Epithelial cell of esophagus (primary cell): ENCODE measurements at regions not wholly inside any gene's neighbourhood (a gene's known extent, or its start where the extent isn't known, plus 50 kb on each side); places are given as distances from the start of the nearest gene placed in this dataset.
"Not testable (repeated sequence)": the region's sequence is repeated elsewhere in the genome, so short reads cannot be mapped to it uniquely, and the experiment has no call there.

ENCODE experiments used
- DNase-seq: peaks from one replicate; pipeline ENCODE4 v3.0.0; 2010; ENCODE audit warnings: low read depth
- H3K4me3 ChIP-seq: 2 replicates; pipeline ENCODE4 v1.5.1; 2011; ENCODE audit warnings: mild to moderate bottlenecking, low read length, control low read depth
- TF ChIP-seq, protein P1 (sequence below): IDR thresholded peaks from 2 replicates; pipeline ENCODE4 v1.5.1; 2011; ENCODE audit warnings: low read depth, mild to moderate bottlenecking, low read length, control low read depth, inconsistent platforms; ENCODE audit not compliant: insufficient read depth; ENCODE audit errors: missing control alignments

DNA sequence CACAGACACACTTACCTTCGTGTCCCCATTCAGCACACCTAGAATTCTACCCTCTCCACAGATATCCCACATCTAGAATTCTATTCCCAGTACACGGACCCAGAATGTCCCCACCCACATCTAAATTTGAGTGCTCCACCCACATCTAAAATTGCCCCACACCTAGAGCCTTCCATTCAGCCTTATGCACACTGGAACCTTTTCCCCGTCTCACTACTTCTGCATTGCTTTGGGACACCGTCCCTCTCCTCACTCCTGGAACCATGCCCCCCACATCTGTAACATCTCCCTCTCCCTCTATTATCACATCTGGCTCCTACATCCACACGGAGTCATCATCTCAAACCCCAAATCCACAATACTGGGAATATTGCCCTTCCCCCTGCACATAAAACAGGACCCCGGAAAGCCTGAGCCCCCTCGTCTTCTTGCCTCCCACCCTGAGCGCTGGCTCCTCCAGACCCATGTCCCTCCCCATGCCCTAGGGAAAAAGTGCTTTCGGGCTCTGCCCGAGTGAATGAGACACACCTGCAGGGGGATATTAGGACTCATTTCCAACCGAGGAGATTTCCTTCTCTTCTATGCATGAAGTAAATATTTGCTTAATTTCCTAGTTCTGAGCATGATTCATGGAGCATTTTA lies 125.8 kb upstream of the UNC5B start:
- H3K4me3 ChIP-seq, result no peak overlapping the region
- TF ChIP-seq, protein P1, sequence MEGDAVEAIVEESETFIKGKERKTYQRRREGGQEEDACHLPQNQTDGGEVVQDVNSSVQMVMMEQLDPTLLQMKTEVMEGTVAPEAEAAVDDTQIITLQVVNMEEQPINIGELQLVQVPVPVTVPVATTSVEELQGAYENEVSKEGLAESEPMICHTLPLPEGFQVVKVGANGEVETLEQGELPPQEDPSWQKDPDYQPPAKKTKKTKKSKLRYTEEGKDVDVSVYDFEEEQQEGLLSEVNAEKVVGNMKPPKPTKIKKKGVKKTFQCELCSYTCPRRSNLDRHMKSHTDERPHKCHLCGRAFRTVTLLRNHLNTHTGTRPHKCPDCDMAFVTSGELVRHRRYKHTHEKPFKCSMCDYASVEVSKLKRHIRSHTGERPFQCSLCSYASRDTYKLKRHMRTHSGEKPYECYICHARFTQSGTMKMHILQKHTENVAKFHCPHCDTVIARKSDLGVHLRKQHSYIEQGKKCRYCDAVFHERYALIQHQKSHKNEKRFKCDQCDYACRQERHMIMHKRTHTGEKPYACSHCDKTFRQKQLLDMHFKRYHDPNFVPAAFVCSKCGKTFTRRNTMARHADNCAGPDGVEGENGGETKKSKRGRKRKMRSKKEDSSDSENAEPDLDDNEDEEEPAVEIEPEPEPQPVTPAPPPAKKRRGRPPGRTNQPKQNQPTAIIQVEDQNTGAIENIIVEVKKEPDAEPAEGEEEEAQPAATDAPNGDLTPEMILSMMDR, result no peak
- DNase-seq, result no peak

- no peak overlapping the region for H3K4me3 ChIP-seq
- TF ChIP-seq, protein P1, result no peak
- DNase-seq, result no peak
These were observed 124.7 kb upstream of the UNC5B start for GRCh38 chr10:71087622-71088021.

DNA sequence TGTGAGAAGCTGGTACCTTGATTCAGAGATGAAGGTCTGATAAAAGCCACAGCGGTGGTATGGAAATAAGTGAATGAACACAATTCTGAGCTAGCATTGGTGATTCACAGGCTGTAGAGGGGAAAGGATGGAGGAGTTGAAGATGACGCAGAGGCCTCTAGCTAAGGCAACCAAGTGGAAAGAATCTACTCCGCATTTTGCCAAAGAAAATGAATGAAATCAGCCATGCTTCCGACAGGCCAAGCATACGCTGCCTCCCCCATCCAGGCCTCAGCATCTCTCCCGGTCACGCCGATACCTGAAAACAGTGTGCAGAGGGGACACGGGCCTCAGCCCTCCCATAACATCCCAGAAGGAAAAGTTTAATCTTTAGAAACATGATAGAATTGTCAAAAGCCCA lies 124.3 kb upstream of the UNC5B start:
- H3K4me3 ChIP-seq, result no peak overlapping the region
- no peak for DNase-seq
- TF ChIP-seq, protein P1, result no peak

DNA sequence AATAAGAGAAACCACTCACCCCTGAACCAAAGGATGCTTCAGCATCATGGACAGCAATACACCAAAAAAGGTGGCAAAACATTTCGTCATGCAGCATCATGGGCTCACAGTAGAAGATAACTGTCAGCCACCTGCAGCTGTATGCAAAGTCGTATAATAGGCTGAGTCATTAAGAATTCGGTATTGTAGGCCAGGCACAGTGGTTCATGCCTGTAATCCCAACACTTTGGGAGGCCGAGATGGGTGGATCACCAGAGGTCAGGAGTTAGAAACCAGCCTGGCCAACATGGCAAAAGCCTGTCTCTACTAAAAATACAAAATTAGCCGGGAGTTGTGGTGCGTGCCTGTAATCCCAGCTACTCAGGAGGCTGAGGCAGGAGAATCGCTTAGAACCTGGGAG lies 123.8 kb upstream of the UNC5B start:
- DNase-seq, H3K4me3 ChIP-seq: not testable (repeated sequence)

DNA sequence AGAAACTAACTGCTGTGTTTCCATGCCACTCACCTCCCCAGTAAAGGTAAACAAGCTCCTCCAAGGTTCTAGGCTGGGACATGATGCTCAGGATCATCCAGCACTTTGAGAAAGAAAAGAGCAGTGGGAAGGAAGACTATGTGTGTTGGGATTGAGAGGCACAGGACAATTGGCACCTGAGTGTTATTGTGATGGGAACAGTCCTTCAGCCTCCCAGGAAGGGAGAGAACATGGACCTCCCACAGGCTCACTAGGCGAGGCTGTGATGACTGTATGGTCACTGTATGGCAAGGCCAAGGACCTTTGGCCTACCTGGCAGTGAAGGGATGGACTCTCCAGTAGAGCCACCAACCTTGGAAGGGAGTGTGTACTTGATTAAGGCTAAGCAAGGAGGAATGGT lies 123.2 kb upstream of the UNC5B start:
- no peak overlapping the region for H3K4me3 ChIP-seq
- TF ChIP-seq, protein P1, result no peak
- no peak for DNase-seq

GRCh38 chr10:71090330-71090729 lies 122.0 kb upstream of the UNC5B start:
- TF ChIP-seq, protein P1, result no peak
- no peak for DNase-seq
- H3K4me3 ChIP-seq, result no peak overlapping the region

- no peak overlapping the region for H3K4me3 ChIP-seq
- DNase-seq, result no peak
- TF ChIP-seq, protein P1, result no peak
These were observed 121.6 kb upstream of the UNC5B start for GRCh38 chr10:71090801-71091200.

DNA sequence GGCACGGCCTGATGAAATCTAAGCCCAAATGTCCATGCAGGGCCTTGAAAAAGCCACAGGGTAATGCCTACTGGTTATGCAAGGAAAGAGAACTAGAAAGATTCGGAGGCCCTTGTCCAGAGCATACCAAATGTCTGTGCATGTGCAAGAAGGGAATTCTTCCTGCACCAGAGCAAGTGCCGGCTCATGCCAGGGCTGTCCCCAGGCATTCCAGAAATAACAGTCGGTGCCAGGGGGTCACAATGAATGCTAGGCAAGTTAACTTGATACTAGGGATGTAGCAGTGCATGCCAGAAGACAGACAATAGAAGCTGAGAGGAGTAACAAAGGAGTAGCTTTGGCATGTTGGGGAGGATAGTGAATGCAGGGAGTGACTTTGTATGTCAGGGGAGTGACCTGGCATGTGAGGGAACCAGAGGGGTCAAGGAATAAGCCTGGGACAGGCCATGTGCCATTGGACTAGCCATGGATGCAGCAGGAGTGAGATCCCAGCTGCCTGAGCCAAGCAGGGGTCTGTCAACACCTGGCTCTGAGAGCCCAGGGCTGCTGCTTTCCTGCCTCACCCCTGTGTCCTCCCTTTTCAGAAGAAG lies 119.5 kb upstream of the UNC5B start:
- TF ChIP-seq, protein P1, result no peak
- H3K4me3 ChIP-seq, result no peak overlapping the region
- no peak for DNase-seq
